NCI-H2227 treated with DMSO at 0.1 percent for 48 hours (cell line): ENCODE measurements at regions not wholly inside any gene's neighbourhood (a gene's known extent, or its start where the extent isn't known, plus 50 kb on each side); places are given as distances from the start of the nearest gene placed in this dataset.

Experiments used
- DNase-seq: peaks from one replicate; lab custom pipeline; 2025; lab: John Stamatoyannopoulos, UW

- DNase-seq, result no peak
Observed at GRCh38 chr2:39537150-39537549, 100.1 kb upstream of the MAP4K3 start.

GRCh38 chr2:39538718-39539117 lies 101.6 kb upstream of the MAP4K3 start:
- no peak for DNase-seq

GRCh38 chr2:39540414-39540813 lies 103.3 kb upstream of the MAP4K3 start:
- DNase-seq, result no peak

- no peak for DNase-seq
Observed at GRCh38 chr2:39541011-39541930, 104.2 kb upstream of the MAP4K3 start.

- no peak for DNase-seq
Observed at GRCh38 chr2:39542523-39542922, 105.4 kb upstream of the MAP4K3 start.

GRCh38 chr2:39545957-39546356 lies 108.9 kb upstream of the MAP4K3 start:
- no peak for DNase-seq

GRCh38 chr2:39546409-39546808 lies 109.3 kb upstream of the MAP4K3 start:
- DNase-seq, result no peak

GRCh38 chr2:39546937-39547336 lies 109.9 kb upstream of the MAP4K3 start:
- no peak for DNase-seq

- no peak for DNase-seq
Observed at GRCh38 chr2:39547811-39548719, 111.0 kb upstream of the MAP4K3 start.

GRCh38 chr2:39549000-39549399 lies 111.9 kb upstream of the MAP4K3 start:
- no peak for DNase-seq

GRCh38 chr2:39549718-39550464 lies 112.8 kb upstream of the MAP4K3 start:
- no peak for DNase-seq

- DNase-seq, result no peak
Observed at GRCh38 chr2:39550701-39551285, 113.7 kb upstream of the MAP4K3 start.

GRCh38 chr2:39558906-39559305 lies 106.8 kb upstream of the TMEM178A start:
- no peak for DNase-seq

- DNase-seq, result no peak
Observed at GRCh38 chr2:39563572-39563971, 102.1 kb upstream of the TMEM178A start.

GRCh38 chr2:39567507-39567906 lies 98.2 kb upstream of the TMEM178A start:
- no peak for DNase-seq

GRCh38 chr2:39568116-39568515 lies 97.6 kb upstream of the TMEM178A start:
- DNase-seq, result no peak

- peak; percentile 48 for DNase-seq
Observed at GRCh38 chr2:39568561-39569006, 97.1 kb upstream of the TMEM178A start.

GRCh38 chr2:39570130-39570555 lies 95.6 kb upstream of the TMEM178A start:
- DNase-seq, result no peak

- no peak for DNase-seq
Observed at GRCh38 chr2:39570614-39571013, 95.1 kb upstream of the TMEM178A start.

GRCh38 chr2:39571111-39571731 lies 94.5 kb upstream of the TMEM178A start:
- no peak for DNase-seq

GRCh38 chr2:39573276-39573675 lies 92.4 kb upstream of the TMEM178A start:
- DNase-seq, result no peak
